Esophagus mucosa (tissue), 1 donor: ENCODE measurements at regions not wholly inside any gene's neighbourhood (a gene's known extent, or its start where the extent isn't known, plus 50 kb on each side); places are given as distances from the start of the nearest gene placed in this dataset.
A peak's percentile ranks its signal among the peaks of the same experiment; 100 is the strongest.

Source experiments
- ATAC-seq: fragments of 200-7000 bp; cut with Tn5 transposase; one replicate; pipeline ENCODE4 v1.9.1; 2020
- donor health status: DM: yes; HTN: yes; CAD: no.

DNA sequence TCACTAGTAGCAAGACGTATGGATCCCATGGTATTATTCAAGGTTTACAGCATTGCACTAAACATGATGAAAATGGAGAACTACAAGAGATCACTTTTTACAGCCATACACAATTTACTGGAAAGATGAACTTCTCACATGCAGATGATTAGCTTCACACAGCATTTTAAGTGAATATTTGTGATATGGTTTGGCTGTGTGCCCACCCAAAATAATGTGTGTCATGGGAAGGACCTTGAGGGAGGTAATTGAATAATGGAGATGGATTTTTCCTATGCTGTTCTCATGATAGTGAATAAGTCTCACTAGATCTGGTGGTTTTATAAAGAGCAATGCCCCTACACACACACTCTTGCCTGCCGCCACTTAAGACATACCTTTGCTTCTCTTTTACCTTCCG lies 662.0 kb upstream of the CCDC54 start:
- ATAC-seq: no peak

DNA sequence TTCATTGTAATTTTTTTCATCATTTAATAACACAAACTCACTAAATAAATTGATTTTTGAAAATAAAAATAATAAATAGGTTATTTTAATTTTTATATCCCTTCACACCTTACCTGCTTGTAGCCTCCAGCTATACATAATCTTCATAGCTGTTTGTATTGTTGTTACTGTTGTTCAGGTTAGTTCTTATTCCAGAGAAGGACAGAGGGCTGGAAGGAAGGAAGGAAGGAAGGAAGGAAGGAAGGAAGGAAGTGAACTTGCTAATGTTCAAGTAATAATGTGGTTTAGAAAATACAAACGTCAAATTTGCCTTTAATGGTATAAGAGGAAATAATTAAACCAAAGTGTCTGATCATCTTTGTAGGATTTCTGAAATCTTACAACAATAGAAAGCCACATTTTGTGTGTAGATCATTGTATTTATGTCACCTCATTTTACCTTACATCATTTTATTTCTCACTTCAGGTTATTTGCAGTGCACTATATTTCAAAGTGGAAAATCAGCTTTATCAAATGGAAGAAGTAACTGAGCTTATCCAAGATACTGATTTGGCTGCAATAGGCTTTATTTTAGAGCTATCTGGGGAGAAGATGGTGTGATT lies 660.0 kb upstream of the CCDC54 start:
- no peak for ATAC-seq

DNA sequence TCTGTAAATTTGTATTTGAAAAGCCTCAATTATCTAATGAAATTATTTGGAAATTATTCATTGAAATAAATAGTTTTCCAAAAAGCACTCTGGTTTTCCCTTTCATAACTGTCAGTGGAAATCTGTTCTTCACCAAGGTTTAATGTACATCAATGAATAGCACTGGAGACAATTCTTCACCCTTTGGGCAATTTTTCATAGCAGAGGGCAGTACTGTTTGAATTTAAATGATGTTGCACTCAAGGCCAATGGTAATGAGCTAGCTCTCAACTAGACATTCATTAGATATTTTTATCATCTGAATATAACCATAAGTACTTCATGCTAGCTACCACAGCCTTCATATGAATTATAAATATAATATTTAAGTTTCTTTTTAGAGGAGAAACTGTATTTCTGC lies 658.2 kb upstream of the CCDC54 start:
- no peak for ATAC-seq

- ATAC-seq: no peak
These were observed 657.7 kb upstream of the CCDC54 start for GRCh38 chr3:106719583-106719982.

DNA sequence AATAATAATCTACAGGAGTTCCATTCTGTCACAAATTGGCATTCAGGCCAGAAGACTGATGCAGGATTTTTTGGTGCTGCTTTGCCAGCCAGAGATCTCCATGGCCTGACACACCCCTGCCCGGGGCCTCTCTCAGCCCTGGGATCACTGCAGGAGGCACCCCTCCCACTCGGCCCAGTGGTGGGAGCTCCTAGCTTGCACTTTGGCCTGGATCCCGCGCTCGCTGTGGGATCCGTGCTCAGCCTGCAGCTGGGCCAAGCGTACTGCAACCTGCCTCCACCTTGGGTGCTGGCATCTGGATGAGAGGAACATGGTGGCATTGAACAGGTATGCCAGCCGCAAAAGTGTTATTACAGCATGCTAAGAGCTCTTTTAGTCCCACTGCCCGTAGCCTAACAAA lies 656.7 kb upstream of the CCDC54 start:
- no peak for ATAC-seq

DNA sequence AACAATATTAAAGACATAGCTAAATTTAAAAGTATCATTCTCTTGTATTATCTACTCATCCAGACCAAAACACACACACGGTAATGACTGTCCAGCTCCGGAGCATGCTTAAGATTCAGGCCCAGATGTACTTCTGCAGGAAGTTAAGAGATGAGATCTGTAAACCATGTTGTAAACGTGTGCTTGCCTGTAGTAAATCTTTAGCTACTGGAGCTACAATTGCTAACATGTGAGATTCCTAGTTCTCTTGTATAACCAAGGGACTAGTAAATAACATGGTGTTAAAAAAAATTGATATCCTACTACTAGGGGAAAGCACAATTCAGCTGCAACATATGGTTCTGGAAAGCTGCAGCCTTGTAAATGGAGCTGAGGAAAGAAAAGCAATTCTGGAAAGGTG lies 651.7 kb upstream of the CCDC54 start:
- no peak for ATAC-seq

DNA sequence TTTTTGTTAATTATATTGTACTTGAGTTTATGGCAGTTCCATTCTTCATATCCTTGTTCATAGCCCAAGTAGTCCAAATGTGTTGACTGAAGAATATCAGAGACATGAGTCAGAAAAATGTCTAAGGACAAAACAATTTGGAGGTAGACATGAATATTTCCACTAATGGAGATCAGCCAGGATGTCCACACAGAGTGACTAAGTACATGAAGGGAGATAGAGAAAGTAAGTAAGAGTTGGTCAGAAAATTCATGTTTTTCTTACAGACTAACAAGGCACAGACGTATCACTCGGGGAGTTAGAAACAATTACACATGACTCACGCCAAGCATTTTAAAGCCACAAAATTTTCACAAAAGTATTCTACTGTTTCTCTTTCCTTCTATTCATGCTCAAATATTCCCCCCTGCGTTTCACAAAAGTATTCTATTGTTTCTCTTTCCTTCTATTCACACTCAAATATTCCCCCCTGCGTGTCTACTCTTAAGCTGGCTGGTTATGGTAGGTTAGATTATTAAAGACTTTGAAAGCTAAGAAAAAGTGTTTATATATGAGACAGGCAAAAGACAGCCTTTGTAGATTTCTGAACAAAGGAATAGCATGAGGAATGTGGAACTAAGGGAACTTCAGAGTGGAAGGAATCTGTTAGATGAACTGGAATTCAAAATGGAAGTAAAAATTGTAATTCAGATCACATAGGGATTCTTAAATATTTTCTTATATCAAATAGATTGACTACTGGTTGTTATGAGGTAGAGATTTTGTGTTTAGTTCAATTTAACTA lies 648.7 kb upstream of the CCDC54 start:
- ATAC-seq: peak; percentile 33

DNA sequence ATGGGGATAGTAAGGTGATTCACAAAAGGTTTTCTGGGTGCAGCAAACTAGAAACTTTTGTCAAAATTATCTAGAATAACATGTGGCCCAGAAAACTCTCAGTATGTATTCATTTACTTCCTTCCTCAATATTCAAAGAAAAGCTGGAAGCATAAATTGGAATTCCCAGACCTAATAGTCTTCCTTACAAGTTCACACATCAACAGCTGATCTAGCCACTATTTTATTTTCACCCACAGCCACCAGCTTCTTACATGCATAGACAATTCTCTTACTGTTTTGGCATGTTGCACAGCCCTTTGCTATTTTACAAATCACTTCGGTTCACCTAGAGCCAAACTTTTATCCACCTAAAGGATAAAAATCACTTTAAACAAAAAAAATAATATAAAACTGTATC lies 647.8 kb upstream of the CCDC54 start:
- ATAC-seq: no peak

DNA sequence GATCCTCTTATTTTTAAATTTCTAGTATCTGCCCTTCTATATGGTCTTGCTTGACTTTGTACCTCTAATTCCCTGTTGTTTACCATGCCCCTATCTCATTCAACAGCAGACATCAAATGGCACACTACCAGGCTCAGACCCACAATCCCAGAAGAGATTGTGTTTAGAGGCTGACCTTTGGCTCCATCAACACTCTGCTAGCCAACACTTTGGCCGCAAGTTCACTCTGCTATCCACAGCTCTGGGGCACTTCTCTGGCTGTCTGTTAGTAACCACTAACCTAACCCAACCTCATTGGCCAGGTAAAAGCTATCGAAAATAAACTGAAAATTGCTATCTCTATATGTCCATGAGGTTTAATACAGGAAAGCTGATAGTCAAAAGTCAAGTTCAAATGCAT lies 646.0 kb upstream of the CCDC54 start:
- no peak for ATAC-seq

- ATAC-seq: no peak
These were observed 642.5 kb upstream of the CCDC54 start for GRCh38 chr3:106734712-106735111.

- no peak for ATAC-seq
These were observed 640.0 kb upstream of the CCDC54 start for GRCh38 chr3:106737265-106737664.

DNA sequence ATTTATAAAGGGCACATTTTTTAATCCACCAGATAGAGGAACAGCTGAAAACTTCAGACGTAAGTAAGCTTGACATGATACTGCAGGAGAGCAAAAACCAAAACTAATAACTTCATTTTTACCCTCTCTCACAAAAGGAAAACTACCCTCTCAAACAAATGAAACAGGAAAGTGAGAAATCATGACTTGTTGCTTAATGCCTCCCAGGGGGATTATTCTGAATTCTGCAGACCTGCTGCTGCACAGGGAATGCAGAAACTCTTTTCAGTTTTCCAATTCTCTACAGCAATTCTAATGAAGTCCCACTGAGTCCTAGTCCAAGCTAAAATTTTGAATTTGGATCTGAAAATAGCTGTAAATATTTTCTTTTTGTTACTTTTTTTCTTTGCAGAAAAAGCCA lies 637.1 kb upstream of the CCDC54 start:
- ATAC-seq: no peak

DNA sequence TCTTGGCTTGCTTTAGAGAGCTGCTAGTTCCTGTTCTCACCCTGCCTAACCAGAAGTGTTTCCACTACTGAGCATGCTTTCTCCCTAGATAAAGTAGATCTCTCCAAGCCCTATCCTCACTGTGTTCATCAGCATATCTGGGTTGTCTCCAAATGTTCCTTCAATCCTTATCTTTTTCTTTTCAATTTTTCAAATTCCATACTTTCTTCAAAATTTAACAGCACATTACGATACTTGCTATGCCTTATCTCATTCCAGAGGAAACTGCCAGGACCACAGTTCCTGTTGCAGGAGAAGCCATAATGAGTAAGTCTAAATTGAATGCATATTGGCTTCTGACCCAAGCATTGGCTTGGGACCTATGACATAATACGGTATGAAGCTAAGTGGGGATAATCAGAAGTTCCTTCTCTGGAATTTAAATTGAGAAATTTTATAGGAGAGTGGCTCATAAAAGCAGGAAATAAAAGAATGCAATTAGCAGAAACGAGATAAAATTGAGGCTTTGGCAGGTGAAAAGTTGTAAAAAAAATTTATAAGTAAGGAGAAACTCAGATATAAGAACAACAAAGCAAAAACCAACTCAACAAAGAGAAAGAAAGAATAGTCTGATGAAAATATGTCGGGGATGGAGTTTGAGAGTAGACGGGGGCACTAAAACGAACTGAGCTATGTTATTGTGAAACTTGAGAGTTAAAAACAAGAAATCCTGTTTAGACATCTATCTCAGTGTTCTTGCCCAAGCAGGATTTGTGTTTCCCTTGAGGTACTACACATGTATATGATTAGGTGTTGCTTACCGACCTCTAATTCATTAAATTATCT lies 631.7 kb upstream of the CCDC54 start:
- ATAC-seq: no peak

DNA sequence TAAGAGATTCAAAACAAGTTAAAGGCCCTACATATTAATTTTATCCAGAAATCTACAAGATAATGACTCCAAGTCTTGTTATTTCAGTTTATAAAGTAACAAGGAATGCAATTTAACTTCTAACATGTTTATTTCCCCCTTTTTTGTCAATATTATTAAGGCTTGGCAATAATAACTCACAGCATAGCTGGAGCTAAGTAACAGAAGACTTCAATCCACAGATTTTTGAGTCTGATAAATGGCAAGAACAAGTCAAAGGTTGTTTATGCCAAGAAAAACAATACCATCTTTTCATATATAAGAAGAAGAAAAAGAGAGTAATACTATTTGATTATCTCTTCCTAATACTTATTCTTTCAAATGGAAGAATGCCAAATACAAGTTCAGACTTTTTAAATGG lies 631.0 kb upstream of the CCDC54 start:
- no peak for ATAC-seq

DNA sequence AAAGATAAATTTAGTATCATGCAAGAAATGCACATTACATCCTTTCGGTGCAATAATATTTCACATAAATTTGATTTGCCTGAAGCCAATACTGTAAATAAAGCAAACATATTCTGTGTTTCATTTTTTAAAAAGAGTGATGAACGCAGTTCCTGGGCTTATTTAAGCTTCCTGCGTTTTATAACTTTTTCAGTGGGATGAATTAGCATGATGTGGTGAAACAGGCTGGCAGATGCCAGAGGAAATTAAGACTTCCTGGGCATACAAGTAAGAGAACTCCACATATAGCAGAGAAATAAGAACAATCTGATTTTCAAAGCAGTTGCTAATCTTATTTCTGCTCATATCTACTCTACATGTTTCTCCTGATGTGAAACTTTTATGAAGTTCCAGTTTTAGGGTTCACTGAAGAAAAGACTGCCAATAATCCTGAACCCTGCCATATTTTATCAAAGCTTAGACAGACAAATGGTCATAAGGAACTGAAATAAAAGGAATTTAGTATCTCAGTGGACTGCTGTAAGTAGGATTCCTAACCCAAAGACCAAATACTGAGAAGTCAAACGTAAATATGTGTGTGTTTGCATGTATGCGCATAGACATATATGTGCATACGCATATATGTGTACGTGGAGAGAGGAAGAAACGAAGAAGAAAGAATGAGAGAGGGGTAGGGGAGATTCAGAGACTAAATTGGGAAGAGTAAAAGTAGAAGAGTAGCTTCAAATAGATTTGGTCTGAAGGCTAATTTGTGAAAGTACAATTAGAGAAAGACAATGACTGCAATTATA lies 628.6 kb upstream of the CCDC54 start:
- ATAC-seq: no peak

- no peak for ATAC-seq
These were observed 627.1 kb upstream of the CCDC54 start for GRCh38 chr3:106750092-106750491.

- ATAC-seq: no peak
These were observed 621.9 kb upstream of the CCDC54 start for GRCh38 chr3:106755336-106755735.

DNA sequence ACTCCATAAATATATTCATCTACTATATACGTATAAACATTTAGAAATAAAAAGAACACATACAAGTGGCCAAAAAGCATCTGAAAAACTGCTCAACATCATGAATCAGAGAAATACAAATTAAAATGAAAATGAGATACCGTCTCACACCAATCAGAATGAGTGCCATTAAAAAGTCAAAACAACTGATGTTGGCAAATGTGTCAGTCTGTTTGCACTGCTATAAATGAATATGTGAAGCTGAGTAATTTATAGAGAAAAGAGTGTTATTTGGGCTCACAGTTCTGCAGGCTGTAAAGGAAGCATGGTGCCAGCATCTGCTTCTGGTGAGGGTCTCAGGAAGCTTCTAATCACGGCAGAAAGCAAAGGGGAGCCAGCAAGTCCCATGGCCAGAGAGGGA lies 620.3 kb upstream of the CCDC54 start:
- ATAC-seq: no peak

GRCh38 chr3:106758459-106758858 lies 618.8 kb upstream of the CCDC54 start:
- no peak for ATAC-seq

- ATAC-seq: no peak
These were observed 617.5 kb upstream of the CCDC54 start for GRCh38 chr3:106759731-106760130.

- ATAC-seq: peak; percentile 99
These were observed 611.9 kb upstream of the CCDC54 start for GRCh38 chr3:106765342-106765741.

DNA sequence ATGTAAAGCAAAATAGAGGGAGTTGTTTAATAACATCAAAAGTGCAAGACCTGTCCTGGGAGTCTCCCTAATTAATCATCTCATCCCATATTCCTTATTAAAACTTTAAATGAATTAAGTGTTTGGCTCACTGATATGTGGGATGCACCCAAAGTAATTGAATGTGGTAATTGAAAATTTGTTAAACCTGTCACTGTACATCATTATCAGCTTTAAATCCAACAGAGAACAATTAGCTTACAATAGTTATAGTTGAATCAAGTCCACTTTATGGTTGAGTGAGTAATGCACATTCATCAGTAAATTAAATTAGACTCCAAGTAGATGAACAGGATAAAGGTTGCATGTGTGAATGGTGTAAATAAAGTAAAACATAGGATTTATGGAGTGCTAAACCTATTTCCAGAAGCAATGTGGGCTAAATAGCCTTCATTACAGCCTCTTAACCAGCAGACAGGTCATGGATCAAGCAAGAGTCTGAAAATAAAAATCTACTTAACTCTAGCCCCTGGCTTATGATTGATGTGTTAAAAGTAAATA lies 608.2 kb upstream of the CCDC54 start:
- no peak for ATAC-seq

GRCh38 chr3:106773795-106774194 lies 603.4 kb upstream of the CCDC54 start:
- no peak for ATAC-seq
